Cardiac fibroblast (primary cell): ENCODE measurements at regions not wholly inside any gene's neighbourhood (a gene's known extent, or its start where the extent isn't known, plus 50 kb on each side); places are given as distances from the start of the nearest gene placed in this dataset.

Source experiments
- DNase-seq, 2 donors: peaks; one replicate each; pipeline versions ENCODE4 v3.0.0 to v3.0.0-alpha.2; 2010; ENCODE audit warnings: low read depth in 2 of 2
- H3K4me3 ChIP-seq, 2 donors: replicated peaks in 1 of 2; 1 replicate in 1 of 2; 2 replicates in 1 of 2; pipeline ENCODE4 v1.5.1; 2011; ENCODE audit warnings: low read depth in 2 of 2, low read length in 2 of 2, mild to moderate bottlenecking in 2 of 2, moderate library complexity in 1 of 2
- TF ChIP-seq, protein P1 (sequence below): IDR thresholded peaks from one replicate; pipeline ENCODE4 v1.5.1; 2011; ENCODE audit warnings: low read depth, mild to moderate bottlenecking, low read length, inconsistent platforms

DNA sequence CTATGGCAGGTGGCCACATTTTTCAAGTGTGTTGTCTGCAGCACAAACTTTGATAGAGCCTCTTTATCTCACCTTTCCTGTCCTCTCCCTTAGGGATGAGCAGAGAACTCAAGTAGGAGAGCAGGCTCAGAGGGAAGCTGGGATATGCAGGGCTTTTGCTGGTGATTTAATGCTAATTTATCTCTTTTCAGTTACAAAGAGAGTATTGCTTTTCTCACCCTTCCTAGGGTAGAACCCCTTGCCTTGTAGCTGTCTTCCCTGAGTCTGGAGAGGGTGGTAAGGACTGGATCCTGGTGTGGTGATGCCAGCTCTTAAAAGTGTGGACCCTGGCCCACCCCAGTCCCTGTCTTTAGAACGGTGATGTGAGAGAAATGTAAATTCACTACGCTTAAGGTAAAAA lies 1061.4 kb downstream of the TYW1 start:
- TF ChIP-seq, protein P1, sequence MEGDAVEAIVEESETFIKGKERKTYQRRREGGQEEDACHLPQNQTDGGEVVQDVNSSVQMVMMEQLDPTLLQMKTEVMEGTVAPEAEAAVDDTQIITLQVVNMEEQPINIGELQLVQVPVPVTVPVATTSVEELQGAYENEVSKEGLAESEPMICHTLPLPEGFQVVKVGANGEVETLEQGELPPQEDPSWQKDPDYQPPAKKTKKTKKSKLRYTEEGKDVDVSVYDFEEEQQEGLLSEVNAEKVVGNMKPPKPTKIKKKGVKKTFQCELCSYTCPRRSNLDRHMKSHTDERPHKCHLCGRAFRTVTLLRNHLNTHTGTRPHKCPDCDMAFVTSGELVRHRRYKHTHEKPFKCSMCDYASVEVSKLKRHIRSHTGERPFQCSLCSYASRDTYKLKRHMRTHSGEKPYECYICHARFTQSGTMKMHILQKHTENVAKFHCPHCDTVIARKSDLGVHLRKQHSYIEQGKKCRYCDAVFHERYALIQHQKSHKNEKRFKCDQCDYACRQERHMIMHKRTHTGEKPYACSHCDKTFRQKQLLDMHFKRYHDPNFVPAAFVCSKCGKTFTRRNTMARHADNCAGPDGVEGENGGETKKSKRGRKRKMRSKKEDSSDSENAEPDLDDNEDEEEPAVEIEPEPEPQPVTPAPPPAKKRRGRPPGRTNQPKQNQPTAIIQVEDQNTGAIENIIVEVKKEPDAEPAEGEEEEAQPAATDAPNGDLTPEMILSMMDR, result no peak
- H3K4me3 ChIP-seq, result no peak overlapping the region
- no peak for DNase-seq

DNA sequence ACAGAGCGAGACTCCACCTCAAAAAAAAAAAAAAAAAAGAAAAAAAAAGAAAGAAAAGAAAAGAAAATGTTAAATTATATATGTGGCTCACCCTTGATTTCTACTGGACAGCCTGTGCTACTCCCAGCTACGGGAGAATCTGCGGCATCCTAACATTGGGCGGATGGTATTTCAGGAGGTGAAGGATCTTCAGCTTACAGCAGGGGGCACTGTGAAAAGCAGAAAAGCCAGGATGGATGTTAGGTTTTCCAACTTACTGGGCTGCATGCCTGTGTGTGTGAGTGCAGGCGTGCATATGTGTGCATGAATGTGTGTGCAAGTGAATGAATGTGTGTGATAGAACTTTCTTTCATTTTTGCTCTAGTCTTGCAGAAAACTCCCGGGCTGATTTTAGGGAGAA lies 1066.5 kb downstream of the TYW1 start:
- TF ChIP-seq, protein P1, result no peak

DNA sequence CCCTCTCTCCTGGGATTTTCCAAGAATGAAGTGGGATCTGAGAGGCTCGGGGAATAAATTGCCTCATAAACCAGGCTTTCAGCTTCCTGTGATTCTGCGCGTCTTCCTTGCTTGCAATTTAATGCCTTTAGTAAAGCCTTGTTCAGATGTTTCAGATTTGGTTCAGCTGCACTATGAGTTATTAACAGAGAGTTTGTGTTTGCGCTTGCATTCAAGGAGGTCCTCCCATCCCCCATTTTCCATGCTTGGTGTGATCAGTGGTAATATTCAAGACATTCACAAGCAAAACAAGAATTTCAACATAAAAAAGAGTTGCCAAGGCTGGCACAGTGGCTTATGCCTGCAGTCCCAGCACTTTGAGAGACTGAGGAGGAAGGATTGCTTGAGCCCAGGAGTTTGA lies 1068.9 kb downstream of the TYW1 start:
- no peak overlapping the region for H3K4me3 ChIP-seq
- no peak for DNase-seq
- TF ChIP-seq, protein P1, result no peak

More for the DNA sequence above, 1066.5 kb downstream of the TYW1 start:
- no peak for DNase-seq
- no peak overlapping the region for H3K4me3 ChIP-seq

DNA sequence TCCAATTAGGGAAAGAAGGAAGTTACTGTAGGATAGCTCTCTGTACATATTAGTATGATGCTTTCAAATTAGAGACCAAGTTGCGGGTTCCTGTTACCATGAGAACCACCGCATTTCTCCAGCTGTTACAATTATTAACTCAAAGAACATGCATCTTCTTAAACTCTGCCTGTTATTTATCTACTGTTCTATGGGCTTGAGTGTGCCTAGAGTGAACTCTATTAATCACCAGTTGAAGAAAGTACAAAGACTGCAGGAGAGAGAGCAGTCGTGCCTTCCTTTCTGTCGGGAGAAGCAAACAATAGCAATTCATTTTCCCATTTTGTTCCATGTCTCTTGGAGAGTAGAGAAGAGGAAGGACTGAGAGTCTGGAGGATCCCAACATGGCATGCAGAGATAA lies 1071.2 kb downstream of the TYW1 start:
- DNase-seq, result no peak
- no peak overlapping the region for H3K4me3 ChIP-seq
- TF ChIP-seq, protein P1, result no peak

DNA sequence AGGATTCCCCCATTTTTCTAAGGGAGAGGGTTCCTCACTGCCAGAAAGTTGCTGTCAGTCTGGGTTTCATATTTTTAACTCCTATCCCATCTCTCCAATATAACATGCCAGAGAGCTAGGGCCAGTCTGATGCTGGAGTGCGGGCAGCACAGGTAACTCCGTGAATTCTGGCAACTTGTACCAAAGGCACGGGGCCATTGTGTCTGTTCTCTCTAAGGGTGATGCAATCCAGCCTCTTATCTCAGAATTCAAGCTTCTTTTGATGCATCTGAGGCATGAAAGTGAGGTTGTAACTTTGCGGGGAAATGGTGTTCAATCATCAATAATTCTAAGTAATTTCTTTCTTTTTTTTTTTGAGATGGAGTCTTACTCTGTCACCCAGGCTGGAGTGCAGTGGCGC lies 1074.4 kb downstream of the TYW1 start:
- TF ChIP-seq, protein P1, result no peak
- no peak overlapping the region for H3K4me3 ChIP-seq

DNA sequence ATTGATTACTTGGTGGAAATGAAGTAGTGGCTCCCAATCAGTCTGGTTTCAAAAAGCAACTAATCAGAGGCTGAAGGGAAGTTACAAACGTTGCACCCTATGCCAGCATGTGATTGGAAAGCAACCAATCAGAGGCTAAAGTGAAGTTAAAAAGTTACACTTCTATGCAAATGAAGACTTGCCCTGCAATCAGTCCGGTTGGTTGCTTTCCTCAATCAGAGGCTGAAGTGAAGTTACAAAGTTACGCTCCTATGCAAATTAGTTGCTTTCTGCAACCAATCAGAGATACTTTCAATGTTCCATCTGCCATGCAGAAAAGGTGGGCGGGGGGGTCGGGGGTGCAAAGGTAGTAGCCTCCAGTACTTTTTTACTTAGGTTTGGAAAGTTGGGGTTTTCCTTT lies 1077.1 kb downstream of the TYW1 start:
- H3K4me3 ChIP-seq, result no peak overlapping the region
- DNase-seq, result no peak
- TF ChIP-seq, protein P1, result no peak

More for the DNA sequence above, 1074.4 kb downstream of the TYW1 start:
- DNase-seq, result no peak

DNA sequence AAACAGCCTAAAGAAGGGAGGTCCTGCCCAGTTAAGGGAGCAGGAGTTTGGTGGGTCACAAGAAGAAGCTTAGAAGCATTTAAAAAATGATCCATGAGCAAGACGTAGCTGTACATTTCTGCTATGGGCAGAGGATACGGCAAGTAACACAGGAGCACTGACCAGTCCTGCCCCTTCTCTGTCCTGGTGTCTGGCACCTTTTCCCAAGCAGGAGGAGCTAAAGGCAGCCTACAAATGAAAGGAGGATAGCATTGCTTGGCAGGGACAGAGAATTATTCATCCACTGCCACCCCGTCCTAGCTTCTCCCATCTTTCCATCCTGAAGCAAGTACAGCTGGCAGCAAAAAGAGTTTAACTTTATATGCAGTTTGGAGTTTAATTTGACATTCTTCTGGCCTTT lies 1077.6 kb downstream of the TYW1 start:
- TF ChIP-seq, protein P1, result no peak
- no peak overlapping the region for H3K4me3 ChIP-seq
- no peak for DNase-seq
